Skeletal muscle satellite cell (primary cell): ENCODE measurements at regions not wholly inside any gene's neighbourhood (a gene's known extent, or its start where the extent isn't known, plus 50 kb on each side); places are given as distances from the start of the nearest gene placed in this dataset.
A peak's percentile ranks its signal among the peaks of the same experiment; 100 is the strongest.

Experiments
- H3K27me3 ChIP-seq: 2 replicates; pipeline ENCODE4 v1.7.0; 2013; ENCODE audit warnings: low read length; ENCODE audit not compliant: control insufficient read depth, insufficient read depth
- H3K36me3 ChIP-seq: 2 replicates; pipeline ENCODE4 v1.7.0; 2013; ENCODE audit warnings: mild to moderate bottlenecking, control low read depth, low read length; ENCODE audit not compliant: insufficient read depth
- H3K4me1 ChIP-seq: 2 replicates; pipeline ENCODE4 v1.7.0; 2013; ENCODE audit warnings: low read length; ENCODE audit not compliant: control insufficient read depth, insufficient read depth
- H3K4me2 ChIP-seq: 2 replicates; pipeline ENCODE4 v1.7.0; 2013; ENCODE audit warnings: mild to moderate bottlenecking, low read length
- H3K4me3 ChIP-seq: 2 replicates; pipeline ENCODE4 v1.7.0; 2013; ENCODE audit warnings: low read length
- H3K9ac ChIP-seq: 2 replicates; pipeline ENCODE4 v1.7.0; 2013; ENCODE audit warnings: mild to moderate bottlenecking, low read depth, low read length, moderate library complexity
- H3K9me3 ChIP-seq: replicated peaks from 2 replicates; pipeline ENCODE4 v1.7.0; 2013; ENCODE audit warnings: mild to moderate bottlenecking, control low read depth, low read length

GRCh38 chr6:14917109-14917910 lies 328.6 kb upstream of the JARID2 start:
- Histone ChIP-seq H3K4me1 (peaks cover 1% of the 10 kb centered on the region), H3K9ac (no peak overlapping the region), H3K4me2 (no peak overlapping the region), H3K36me3 (no peaks in the 10 kb centered on the region), H3K4me3 (no peak overlapping the region), H3K9me3 (no peaks in the 10 kb centered on the region), H3K27me3 (no peaks in the 10 kb centered on the region)

- no peak overlapping the region for H3K4me3 ChIP-seq
- no peaks in the 10 kb centered on the region for H3K9me3 ChIP-seq
- H3K4me1 ChIP-seq = peaks cover 6% of the 10 kb centered on the region
- no peak overlapping the region for H3K9ac ChIP-seq
- no peaks in the 10 kb centered on the region for H3K27me3 ChIP-seq
- H3K36me3 ChIP-seq = no peaks in the 10 kb centered on the region
- no peak overlapping the region for H3K4me2 ChIP-seq
These were observed 327.5 kb upstream of the JARID2 start for GRCh38 chr6:14918200-14918907.

DNA sequence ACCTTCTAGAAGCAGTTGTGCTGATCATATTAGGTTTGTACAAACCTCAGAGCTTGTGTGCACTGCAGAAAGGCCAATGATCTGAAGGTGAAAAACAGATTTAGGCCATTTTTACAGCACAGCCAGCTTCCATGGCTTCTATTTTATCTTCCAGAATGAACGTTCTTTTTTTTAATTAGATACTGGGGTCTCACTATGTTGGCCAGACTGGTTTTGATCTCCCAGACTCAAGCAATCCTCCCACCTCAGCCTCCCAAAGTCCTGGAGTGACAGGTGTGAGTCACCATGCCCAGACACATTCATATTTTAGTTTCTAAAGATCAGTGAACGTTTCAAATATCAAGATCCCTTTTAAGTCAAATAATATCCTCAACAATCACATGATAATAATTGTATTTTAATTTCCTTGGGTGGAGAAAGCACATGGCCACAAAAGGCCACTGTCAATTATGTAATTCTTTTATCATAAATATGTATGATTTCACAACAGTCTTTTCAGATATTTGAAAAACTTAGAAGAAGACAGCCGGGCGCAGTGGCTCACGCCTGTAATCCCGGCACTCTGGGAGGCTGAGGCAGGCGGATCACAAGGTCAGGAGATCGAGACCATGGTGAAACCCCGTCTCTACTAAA lies 326.7 kb upstream of the JARID2 start:
- Histone ChIP-seq H3K27me3 (no peaks in the 10 kb centered on the region), H3K9ac (no peak overlapping the region), H3K4me3 (no peak overlapping the region), H3K9me3 (no peaks in the 10 kb centered on the region), H3K36me3 (no peaks in the 10 kb centered on the region), H3K4me1 (peaks cover 6% of the 10 kb centered on the region), H3K4me2 (no peak overlapping the region)

DNA sequence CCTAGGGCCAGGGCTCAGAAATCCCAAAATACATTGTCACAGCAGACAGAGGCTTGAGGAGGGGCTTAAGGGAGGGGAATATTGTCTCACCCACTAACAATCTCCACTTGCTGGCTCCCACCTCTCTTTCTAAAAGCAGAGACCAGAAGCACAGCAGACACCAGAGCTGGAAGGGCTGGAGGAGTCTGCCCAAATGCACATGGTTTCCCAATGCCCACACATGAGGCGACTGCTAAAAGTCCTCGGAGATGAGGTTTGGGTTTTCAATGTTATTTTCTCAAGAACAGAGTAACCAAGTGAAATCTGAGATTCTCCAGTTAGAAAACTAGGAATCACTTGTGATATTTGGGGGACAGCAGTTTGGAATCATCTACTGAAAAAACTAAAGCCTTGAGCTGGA lies 325.6 kb upstream of the JARID2 start:
- Histone ChIP-seq H3K9ac (no peak overlapping the region), H3K36me3 (no peaks in the 10 kb centered on the region), H3K27me3 (no peaks in the 10 kb centered on the region), H3K4me2 (no peak overlapping the region), H3K9me3 (no peaks in the 10 kb centered on the region), H3K4me3 (no peak overlapping the region), H3K4me1 (peaks cover 9% of the 10 kb centered on the region)

DNA sequence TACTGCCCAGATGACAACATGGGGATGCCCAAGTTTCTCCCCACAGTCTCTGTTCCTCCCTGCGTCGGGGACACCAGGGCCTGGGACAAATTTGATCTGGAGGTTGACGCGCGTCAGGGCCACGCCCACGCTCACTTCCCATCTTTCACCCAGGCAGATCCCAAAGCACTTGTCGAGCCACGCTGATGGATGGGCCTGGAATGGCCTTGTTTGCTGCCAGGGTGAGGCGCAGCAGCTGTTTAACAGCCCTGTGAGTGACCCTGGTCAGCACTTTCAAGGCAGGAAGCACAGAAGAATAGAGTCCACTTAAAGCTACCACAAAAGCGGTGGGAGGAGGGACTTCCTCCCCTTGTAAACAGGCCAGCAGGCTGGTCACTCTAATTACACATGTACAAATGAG lies 324.7 kb upstream of the JARID2 start:
- Histone ChIP-seq H3K36me3 (no peaks in the 10 kb centered on the region), H3K9ac (no peak overlapping the region), H3K4me3 (no peak overlapping the region), H3K4me1 (peaks cover 9% of the 10 kb centered on the region), H3K27me3 (no peaks in the 10 kb centered on the region), H3K4me2 (no peak overlapping the region), H3K9me3 (no peaks in the 10 kb centered on the region)

DNA sequence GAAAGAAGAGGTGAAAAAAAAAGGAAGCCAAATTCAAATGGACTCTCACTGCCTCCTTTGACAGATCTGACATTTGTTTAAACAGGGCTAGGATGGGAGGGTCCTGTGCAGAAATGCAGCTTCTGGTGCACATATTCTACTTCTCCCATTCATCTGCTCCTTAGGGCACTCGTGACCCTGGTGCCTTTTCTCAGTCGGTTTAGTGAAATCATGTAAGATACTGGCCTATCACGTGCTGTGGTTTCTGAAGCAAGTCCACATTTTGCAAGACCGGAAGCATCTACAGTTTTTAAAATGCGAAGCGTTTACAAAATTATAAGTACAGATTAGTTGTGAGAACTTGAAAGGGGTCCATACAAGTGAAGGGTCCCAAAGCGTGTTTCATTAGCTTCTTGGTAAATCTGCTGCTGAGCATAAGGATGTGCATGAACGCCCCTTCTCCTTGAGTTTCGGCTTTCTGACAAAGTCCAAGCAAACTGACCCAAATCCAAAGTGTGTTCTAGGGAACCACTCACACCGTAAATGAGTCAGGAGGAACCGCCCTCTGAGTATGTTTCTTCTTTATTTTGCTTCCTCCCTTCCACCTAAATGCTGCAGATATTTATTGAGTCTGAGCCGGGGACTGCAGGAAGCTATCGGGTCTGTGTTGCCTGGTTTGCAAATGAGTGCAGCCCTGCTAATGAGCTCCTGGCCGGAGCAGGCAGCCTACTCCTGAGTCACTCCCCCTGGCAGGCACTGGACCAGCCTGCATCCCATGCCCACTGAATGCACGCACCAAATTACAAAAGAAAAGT lies 323.8 kb upstream of the JARID2 start:
- H3K27me3 ChIP-seq = no peaks in the 10 kb centered on the region
- H3K36me3 ChIP-seq = no peaks in the 10 kb centered on the region
- peaks cover 9% of the 10 kb centered on the region for H3K4me1 ChIP-seq
- H3K9me3 ChIP-seq = no peaks in the 10 kb centered on the region
- H3K4me2 ChIP-seq = peak overlapping the region; percentile 17
- no peak overlapping the region for H3K4me3 ChIP-seq
- H3K9ac ChIP-seq = no peak overlapping the region

GRCh38 chr6:14922706-14923460 lies 323.0 kb upstream of the JARID2 start:
- Histone ChIP-seq H3K27me3 (no peaks in the 10 kb centered on the region), H3K4me1 (peaks cover 9% of the 10 kb centered on the region), H3K4me3 (no peak overlapping the region), H3K36me3 (no peaks in the 10 kb centered on the region), H3K9ac (no peak overlapping the region), H3K9me3 (no peaks in the 10 kb centered on the region), H3K4me2 (peak overlapping the region; percentile 17)

GRCh38 chr6:14924126-14925024 lies 321.5 kb upstream of the JARID2 start:
- peaks cover 9% of the 10 kb centered on the region for H3K4me1 ChIP-seq
- no peaks in the 10 kb centered on the region for H3K27me3 ChIP-seq
- H3K4me3 ChIP-seq = no peak overlapping the region
- H3K4me2 ChIP-seq = no peak overlapping the region
- no peak overlapping the region for H3K9ac ChIP-seq
- H3K36me3 ChIP-seq = no peaks in the 10 kb centered on the region
- H3K9me3 ChIP-seq = no peaks in the 10 kb centered on the region

GRCh38 chr6:14925025-14925698 lies 320.7 kb upstream of the JARID2 start:
- Histone ChIP-seq H3K4me1 (peaks cover 9% of the 10 kb centered on the region), H3K9ac (no peak overlapping the region), H3K36me3 (no peaks in the 10 kb centered on the region), H3K4me2 (no peak overlapping the region), H3K4me3 (no peak overlapping the region), H3K9me3 (no peaks in the 10 kb centered on the region), H3K27me3 (no peaks in the 10 kb centered on the region)

GRCh38 chr6:14925699-14926026 lies 320.2 kb upstream of the JARID2 start:
- Histone ChIP-seq H3K4me3 (no peak overlapping the region), H3K9me3 (no peaks in the 10 kb centered on the region), H3K4me1 (peaks cover 9% of the 10 kb centered on the region), H3K27me3 (no peaks in the 10 kb centered on the region), H3K9ac (no peak overlapping the region), H3K4me2 (no peak overlapping the region), H3K36me3 (no peaks in the 10 kb centered on the region)
